ENCODE measurements at regions not wholly inside any gene's neighbourhood (a gene's known extent, or its start where the extent isn't known, plus 50 kb on each side); places are given as distances from the start of the nearest gene placed in this dataset.
"Not testable (repeated sequence)": the region's sequence is repeated elsewhere in the genome, so short reads cannot be mapped to it uniquely, and the experiment has no call there.

- DNase-seq (ENCODE audit: low spot score) = no peak
These were observed 50.6 kb upstream of the EHBP1 start for GRCh38 chr2:62654876-62655359.

GRCh38 chr2:62654423-62654791 is 51.1 kb upstream of the EHBP1 start:
- no peak for DNase-seq (ENCODE audit: low spot score)

- DNase-seq (ENCODE audit: low spot score) = no peak
These were observed 51.7 kb upstream of the EHBP1 start for GRCh38 chr2:62653582-62654422.

- DNase-seq (ENCODE audit: low spot score) = not testable (repeated sequence)
These were observed 56.4 kb upstream of the EHBP1 start for GRCh38 chr2:62649087-62649486.

GRCh38 chr2:62643100-62643471 is 62.4 kb upstream of the EHBP1 start:
- DNase-seq (ENCODE audit: low spot score) = no peak

- peak; percentile 16 for DNase-seq (ENCODE audit: low spot score)
These were observed 62.9 kb upstream of the EHBP1 start for GRCh38 chr2:62642429-62643099.

GRCh38 chr2:62641936-62642335 is 63.6 kb upstream of the EHBP1 start:
- no peak for DNase-seq (ENCODE audit: low spot score)

GRCh38 chr2:62641410-62641843 is 64.1 kb upstream of the EHBP1 start:
- DNase-seq (ENCODE audit: low spot score) = peak; percentile 47

- DNase-seq (ENCODE audit: low spot score) = no peak
These were observed 74.1 kb upstream of the EHBP1 start for GRCh38 chr2:62631160-62632085.

- DNase-seq (ENCODE audit: low spot score) = not testable (repeated sequence)
These were observed 75.3 kb upstream of the EHBP1 start for GRCh38 chr2:62630206-62630605.

- not testable (repeated sequence) for DNase-seq (ENCODE audit: low spot score)
These were observed 76.2 kb upstream of the EHBP1 start for GRCh38 chr2:62629310-62629709.

GRCh38 chr2:62627667-62628066 is 77.8 kb upstream of the EHBP1 start:
- no peak for DNase-seq (ENCODE audit: low spot score)

- no peak for DNase-seq (ENCODE audit: low spot score)
These were observed 80.7 kb upstream of the EHBP1 start for GRCh38 chr2:62624855-62625254.

GRCh38 chr2:62616486-62616885 is 89.0 kb upstream of the EHBP1 start:
- DNase-seq (ENCODE audit: low spot score) = not testable (repeated sequence)

- DNase-seq (ENCODE audit: low spot score) = no peak
These were observed 93.7 kb upstream of the EHBP1 start for GRCh38 chr2:62611854-62612253.

GRCh38 chr2:62605471-62605870 is 99.5 kb upstream of the TMEM17 start:
- DNase-seq (ENCODE audit: low spot score) = not testable (repeated sequence)

GRCh38 chr2:62604336-62604735 is 98.3 kb upstream of the TMEM17 start:
- DNase-seq (ENCODE audit: low spot score) = no peak

GRCh38 chr2:62603154-62603712 is 97.2 kb upstream of the TMEM17 start:
- DNase-seq (ENCODE audit: low spot score) = no peak

GRCh38 chr2:62599674-62600410 is 93.8 kb upstream of the TMEM17 start:
- DNase-seq (ENCODE audit: low spot score) = not testable (repeated sequence)

- DNase-seq (ENCODE audit: low spot score) = no peak
These were observed 91.3 kb upstream of the TMEM17 start for GRCh38 chr2:62597323-62597722.
